ENCODE measurements at regions not wholly inside any gene's neighbourhood (a gene's known extent, or its start where the extent isn't known, plus 50 kb on each side); places are given as distances from the start of the nearest gene placed in this dataset.

DNA sequence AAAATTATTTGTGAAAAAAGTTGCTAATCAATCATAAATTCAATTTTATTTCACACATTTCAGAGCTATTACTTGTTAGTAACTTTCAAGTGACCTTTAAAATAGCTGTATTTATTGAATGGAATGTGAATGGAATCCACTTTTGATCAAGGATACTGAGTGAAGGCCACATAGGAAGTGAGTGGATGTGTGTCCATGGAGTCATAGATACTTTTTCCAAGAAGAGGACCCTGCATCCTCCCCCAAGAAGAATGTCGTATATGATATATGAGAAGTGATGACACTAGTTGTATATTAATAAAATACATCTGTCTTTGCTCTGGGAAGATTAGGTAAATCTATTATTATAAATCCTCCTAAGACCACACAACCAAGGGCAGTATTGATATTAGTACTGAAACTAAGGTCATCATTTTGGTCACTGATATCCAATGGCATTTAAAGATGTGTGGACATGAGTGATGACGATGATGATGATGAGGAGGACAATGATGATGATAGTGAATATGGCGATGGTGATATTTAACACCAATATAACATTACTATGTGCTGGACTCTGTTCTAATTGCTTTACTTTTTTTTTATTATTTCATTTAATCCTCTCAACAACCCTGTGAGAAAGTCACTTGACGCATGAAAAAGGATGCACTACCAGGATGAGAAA lies 493.0 kb upstream of the NR2F2 start:
- TF ChIP-seq, protein P1, sequence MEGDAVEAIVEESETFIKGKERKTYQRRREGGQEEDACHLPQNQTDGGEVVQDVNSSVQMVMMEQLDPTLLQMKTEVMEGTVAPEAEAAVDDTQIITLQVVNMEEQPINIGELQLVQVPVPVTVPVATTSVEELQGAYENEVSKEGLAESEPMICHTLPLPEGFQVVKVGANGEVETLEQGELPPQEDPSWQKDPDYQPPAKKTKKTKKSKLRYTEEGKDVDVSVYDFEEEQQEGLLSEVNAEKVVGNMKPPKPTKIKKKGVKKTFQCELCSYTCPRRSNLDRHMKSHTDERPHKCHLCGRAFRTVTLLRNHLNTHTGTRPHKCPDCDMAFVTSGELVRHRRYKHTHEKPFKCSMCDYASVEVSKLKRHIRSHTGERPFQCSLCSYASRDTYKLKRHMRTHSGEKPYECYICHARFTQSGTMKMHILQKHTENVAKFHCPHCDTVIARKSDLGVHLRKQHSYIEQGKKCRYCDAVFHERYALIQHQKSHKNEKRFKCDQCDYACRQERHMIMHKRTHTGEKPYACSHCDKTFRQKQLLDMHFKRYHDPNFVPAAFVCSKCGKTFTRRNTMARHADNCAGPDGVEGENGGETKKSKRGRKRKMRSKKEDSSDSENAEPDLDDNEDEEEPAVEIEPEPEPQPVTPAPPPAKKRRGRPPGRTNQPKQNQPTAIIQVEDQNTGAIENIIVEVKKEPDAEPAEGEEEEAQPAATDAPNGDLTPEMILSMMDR (conservative IDR thresholded peaks at IDR 0.05 in 1 of 2, IDR thresholded peaks at IDR 0.05 in 1 of 2; ENCODE audit: low read depth in 1 of 2, low read length in 2 of 2) = no peak
- no peak for TF ChIP-seq EZH2 (IDR thresholded peaks at IDR 0.05; ENCODE audit: low read length, missing control alignments)

Data from fibroblast of lung (primary cell).